SJSA1 (cell line): ENCODE measurements at regions not wholly inside any gene's neighbourhood (a gene's known extent, or its start where the extent isn't known, plus 50 kb on each side); places are given as distances from the start of the nearest gene placed in this dataset.

ENCODE experiments used
- DNase-seq, 2 experiments: peaks; one replicate each; pipeline ENCODE4 v3.0.0-alpha.2; 2015 to 2020; ENCODE audit warnings: low spot score in 2 of 2, low read depth in 1 of 2
- H3K27ac ChIP-seq: fragments of 250-450 bp; sonication (Bioruptor Pico); 2 replicates; pipeline ENCODE4 v1.5.1; 2020; ENCODE audit warnings: mild to moderate bottlenecking, moderate library complexity
- H3K27me3 ChIP-seq: fragments of 250-450 bp; sonication (Bioruptor Pico); replicated peaks from 2 replicates; pipeline ENCODE4 v1.5.1; 2020; ENCODE audit warnings: mild to moderate bottlenecking, moderate library complexity
- H3K36me3 ChIP-seq: fragments of 250-450 bp; sonication (Bioruptor Pico); 2 replicates; pipeline ENCODE4 v1.5.1; 2020; ENCODE audit warnings: mild to moderate bottlenecking
- H3K4me1 ChIP-seq: fragments of 250-450 bp; sonication (Bioruptor Pico); replicated peaks from 2 replicates; pipeline ENCODE4 v1.6.1; 2021; ENCODE audit warnings: mild to moderate bottlenecking
- H3K4me3 ChIP-seq: fragments of 250-450 bp; sonication (Bioruptor Pico); 2 replicates; pipeline ENCODE4 v1.5.1; 2020; ENCODE audit warnings: mild to moderate bottlenecking
- H3K9me3 ChIP-seq: fragments of 250-450 bp; sonication (Bioruptor Pico); replicated peaks from 2 replicates; pipeline ENCODE4 v1.5.1; 2020; ENCODE audit warnings: mild to moderate bottlenecking

GRCh38 chr7:155862123-155862892 lies 50.0 kb upstream of the SHH start:
- Histone ChIP-seq H3K36me3 (no peaks in the 10 kb centered on the region), H3K4me1 (no peaks in the 10 kb centered on the region), H3K4me3 (no peak overlapping the region), H3K27me3 (peaks cover 6% of the 10 kb centered on the region), H3K27ac (no peak overlapping the region), H3K9me3 (no peaks in the 10 kb centered on the region)
- peak in 1 of 2 experiments; percentile 31 for DNase-seq
